ENCODE measurements at regions not wholly inside any gene's neighbourhood (a gene's known extent, or its start where the extent isn't known, plus 50 kb on each side); places are given as distances from the start of the nearest gene placed in this dataset.

GRCh38 chr2:104599787-104600510 lies 254.0 kb upstream of the POU3F3 start:
- TF ChIP-seq CTCF (IDR thresholded peaks at IDR 0.05) (no peak), POLR2A (IDR thresholded peaks at IDR 0.05) (no peak)

Measured in Peyer's patch (tissue), 4 donors.